HCT116 (cell line): ENCODE measurements at regions not wholly inside any gene's neighbourhood (a gene's known extent, or its start where the extent isn't known, plus 50 kb on each side); places are given as distances from the start of the nearest gene placed in this dataset.

Source experiments
- ATAC-seq: fragments of 200-7000 bp; cut with Tn5 transposase; 2 replicates; pipeline ENCODE4 v1.9.1; 2020; ENCODE audit warnings: mild to moderate bottlenecking, moderate library complexity
- BruUV-seq: library from RNA; stranded (reverse); fragments of 400-500 nt; replicated peaks from 2 replicates; lab custom pipeline; 2021; lab: Mats Ljungman, UMichigan
- CTCF ChIA-PET: fragments of 300-600 bp; sonication (Branson Sonifier 250); formaldehyde crosslinking; loops from one replicate; lab custom pipeline; 2021; ENCODE audit warnings: antibody characterized with exemption; lab: Charles Lee
- POLR2A ChIA-PET: fragments of 300-600, 350-600 bp; sonication (Branson Sonifier 250); formaldehyde crosslinking; loops from one replicate; lab custom pipeline; 2021; ENCODE audit warnings: antibody characterized with exemption; lab: Charles Lee
- RAD21 ChIA-PET, 2 experiments: fragments of 300-600 bp; sonication (Branson Sonifier 250); formaldehyde crosslinking; loops; one replicate each; lab custom pipeline; 2023; ENCODE audit warnings: low total read pairs in 2 of 2; ENCODE audit not compliant: uncharacterized antibody in 2 of 2, unreplicated experiment in 2 of 2, low non-redundant PET in 1 of 2; lab: Charles Lee
- DNase-seq: peaks from one replicate; pipeline ENCODE4 v3.0.0-alpha.2; 2010; ENCODE audit warnings: low read depth, low spot score
- H2AFZ ChIP-seq: fragments of 200-600 bp; shearing (Covaris generic), sonication (generic); 2 replicates; pipeline ENCODE4 v1.6.1; 2017; ENCODE audit warnings: low read depth, mixed run types, mixed read lengths, antibody characterized with exemption, low read length; ENCODE audit not compliant: poor library complexity, severe bottlenecking
- H3K27ac ChIP-seq: 2 replicates; pipeline ENCODE4 v1.5.1; 2012; ENCODE audit warnings: low read depth, low read length
- H3K27me3 ChIP-seq: fragments of 200-600 bp; sonication (generic); 2 replicates; pipeline ENCODE4 v1.6.1; 2016; ENCODE audit warnings: mixed run types, low read length, mixed read lengths; ENCODE audit not compliant: insufficient read depth
- H3K36me3 ChIP-seq, 2 experiments: fragments of 200-500 bp in 1 of 2; fragments of 200-600 bp in 1 of 2; sonication (Bioruptor generic) in 1 of 2; sonication (generic) in 1 of 2; 2 replicates each; pipeline versions ENCODE4 v1.5.1 to v1.6.1; 2014 to 2016; ENCODE audit warnings: low read length in 2 of 2, inconsistent platforms in 1 of 2, mixed read lengths in 1 of 2, mixed run types in 1 of 2; ENCODE audit not compliant: insufficient read depth in 2 of 2, control insufficient read depth in 1 of 2
- H3K4me1 ChIP-seq, 2 experiments: fragments of 200-600 bp in 1 of 2; sonication (generic) in 1 of 2; 2 replicates each; pipeline versions ENCODE4 v1.5.1 to v1.6.1; 2012 to 2017; ENCODE audit warnings: low read length in 2 of 2, inconsistent platforms in 1 of 2, mild to moderate bottlenecking in 1 of 2, mixed read lengths in 1 of 2, mixed run types in 1 of 2, moderate library complexity in 1 of 2; ENCODE audit not compliant: insufficient read depth in 2 of 2, control insufficient read depth in 1 of 2
- H3K4me2 ChIP-seq: fragments of 200-600 bp; sonication (generic); 2 replicates; pipeline ENCODE4 v1.6.1; 2017; ENCODE audit warnings: mixed run types, low read length, mixed read lengths
- H3K4me3 ChIP-seq, 2 experiments: fragments of 200-600 bp in 1 of 2; sonication (generic) in 1 of 2; replicated peaks in 1 of 2; 2 replicates each; pipeline ENCODE4 v1.5.1; 2011 to 2016; ENCODE audit warnings: low read length in 2 of 2, control low read depth in 1 of 2, low read depth in 1 of 2, mild to moderate bottlenecking in 1 of 2, mixed read lengths in 1 of 2, mixed run types in 1 of 2
- H3K79me2 ChIP-seq: fragments of 200-600 bp; sonication (generic); 2 replicates; pipeline ENCODE4 v1.6.1; 2017; ENCODE audit warnings: mild to moderate bottlenecking, mixed run types, low read length, moderate library complexity, mixed read lengths; ENCODE audit not compliant: insufficient read depth
- H3K9ac ChIP-seq: fragments of 200-600 bp; sonication (generic); 2 replicates; pipeline ENCODE4 v1.6.1; 2016; ENCODE audit warnings: low read length, mixed read lengths
- H3K9me2 ChIP-seq: fragments of 200-600 bp; sonication (generic), shearing (Covaris generic); 2 replicates; pipeline ENCODE4 v1.6.1; 2017; ENCODE audit warnings: mixed run types, mild to moderate bottlenecking, moderate library complexity; ENCODE audit not compliant: insufficient read depth
- H3K9me3 ChIP-seq, 2 experiments: fragments of 200-500 bp in 1 of 2; fragments of 200-600 bp in 1 of 2; sonication (Bioruptor generic) in 1 of 2; sonication (generic) in 1 of 2; 2 replicates each; pipeline ENCODE4 v1.6.1; 2014 to 2017; ENCODE audit warnings: low read length in 2 of 2, mixed read lengths in 2 of 2, inconsistent platforms in 1 of 2, low read depth in 1 of 2, mild to moderate bottlenecking in 1 of 2, mixed run types in 1 of 2, moderate library complexity in 1 of 2; ENCODE audit not compliant: control insufficient read depth in 1 of 2, insufficient read depth in 1 of 2
- H4K20me1 ChIP-seq: fragments of 200-600 bp; sonication (generic), shearing (Covaris generic); 2 replicates; pipeline ENCODE4 v1.6.1; 2017; ENCODE audit warnings: mixed run types, mild to moderate bottlenecking, moderate library complexity; ENCODE audit not compliant: insufficient read depth
- CEBPB ChIP-seq: IDR thresholded peaks from 2 replicates; pipeline ENCODE4 v1.6.1; 2012; ENCODE audit warnings: low read depth
- CTCF ChIP-seq, 3 experiments: fragments of 200-600 bp in 1 of 3; sonication (generic) in 1 of 3; IDR thresholded peaks in 2 of 3; conservative IDR thresholded peaks in 1 of 3; 2 replicates each; pipeline ENCODE4 v1.5.1; 2012 to 2017; ENCODE audit warnings: low read depth in 2 of 3, low read length in 2 of 3, antibody characterized with exemption in 1 of 3, borderline replicate concordance in 1 of 3, control low read depth in 1 of 3, mild to moderate bottlenecking in 1 of 3, mixed read lengths in 1 of 3, mixed run types in 1 of 3, moderate library complexity in 1 of 3; ENCODE audit not compliant: insufficient read depth in 1 of 3
- EGR1 ChIP-seq: IDR thresholded peaks from 2 replicates; pipeline ENCODE4 v1.6.1; 2012; ENCODE audit warnings: low read depth
- ELF1 ChIP-seq: IDR thresholded peaks from 2 replicates; pipeline ENCODE4 v1.6.1; 2012; ENCODE audit warnings: low read depth, borderline replicate concordance
- EZH2 ChIP-seq: fragments of 200-600 bp; sonication (generic); IDR thresholded peaks from 2 replicates; pipeline ENCODE4 v1.6.1; 2017; ENCODE audit warnings: antibody characterized with exemption, mixed run types
- EZH2phosphoT487 ChIP-seq: fragments of 200-600 bp; IDR thresholded peaks from 2 replicates; pipeline ENCODE4 v1.6.1; 2018; ENCODE audit warnings: antibody characterized with exemption, borderline replicate concordance
- JUND ChIP-seq: IDR thresholded peaks from 2 replicates; pipeline ENCODE4 v1.6.1; 2012
- POLR2A ChIP-seq: IDR thresholded peaks from 2 replicates; pipeline ENCODE4 v1.7.0; 2011; ENCODE audit warnings: borderline replicate concordance; ENCODE audit not compliant: insufficient read depth, insufficient read length; ENCODE audit errors: extremely low read depth
- RAD21 ChIP-seq: IDR thresholded peaks from 2 replicates; pipeline ENCODE4 v1.6.1; 2012; ENCODE audit warnings: low read depth, mild to moderate bottlenecking
- SIN3A ChIP-seq: IDR thresholded peaks from 2 replicates; pipeline ENCODE4 v1.6.1; 2012; ENCODE audit warnings: low read depth
- SP1 ChIP-seq: IDR thresholded peaks from 2 replicates; pipeline ENCODE4 v1.6.1; 2012; ENCODE audit warnings: low read depth
- TCF7L2 ChIP-seq: IDR thresholded peaks from 2 replicates; pipeline ENCODE4 v1.7.0; 2011; ENCODE audit warnings: borderline replicate concordance, inconsistent platforms; ENCODE audit not compliant: insufficient read depth, insufficient read length; ENCODE audit errors: extremely low read depth
- YY1 ChIP-seq: IDR thresholded peaks from 2 replicates; pipeline ENCODE4 v1.6.1; 2011; ENCODE audit warnings: low read length, low read depth, moderate library complexity, mild to moderate bottlenecking; ENCODE audit not compliant: insufficient replicate concordance; ENCODE audit errors: extremely low read depth
- ZBTB33 ChIP-seq: IDR thresholded peaks from 2 replicates; pipeline ENCODE4 v1.6.1; 2011; ENCODE audit warnings: mild to moderate bottlenecking, low read length, moderate library complexity; ENCODE audit not compliant: insufficient replicate concordance; ENCODE audit errors: extremely low read depth
- intact Hi-C: fragments of 100-400 bp; cut with micrococcal nuclease; formaldehyde crosslinking; loops from 2 replicates; pipeline ENCODE4 v1.10.0; 2022

- intact Hi-C loops: no loop called here
- CTCF ChIA-PET: no interaction called here
- no peak overlapping the region for H3K9ac ChIP-seq
- BruUV-seq: no TSS peak
- no peaks in the 10 kb centered on the region for H3K4me1 ChIP-seq
- peaks cover 4% of the 10 kb centered on the region; the same call in 1 of the 2 replicates for H3K27me3 ChIP-seq
- no peak for DNase-seq
- no peaks in the 10 kb centered on the region for H3K36me3 ChIP-seq
- H3K79me2 ChIP-seq: no peaks in the 10 kb centered on the region
- no peak for ATAC-seq
- H4K20me1 ChIP-seq: no peaks in the 10 kb centered on the region
- TF ChIP-seq TCF7L2 (no peak), POLR2A (no peak), SIN3A (no peak), ZBTB33 (no peak), ELF1 (no peak), CEBPB (no peak), CTCF (IDR thresholded peaks at IDR 0.05 in 2 of 3, conservative IDR thresholded peaks at IDR 0.05 in 1 of 3; ENCODE audit: borderline replicate concordance in 1 of 3, insufficient read depth in 1 of 3, low read depth in 2 of 3, low read length in 2 of 3) (no peak), YY1 (no peak), EZH2 (no peak), JUND (no peak), SP1 (no peak), RAD21 (no peak), EGR1 (no peak), EZH2phosphoT487 (no peak)
- POLR2A ChIA-PET: no interaction called here
- H3K9me3 ChIP-seq: no peaks in the 10 kb centered on the region
- H3K9me2 ChIP-seq: no peaks in the 10 kb centered on the region
- no peak overlapping the region for H3K27ac ChIP-seq
- RAD21 ChIA-PET: no interaction called here
- H3K4me2 ChIP-seq: no peak overlapping the region
- H3K4me3 ChIP-seq: no peak overlapping the region
- H2AFZ ChIP-seq: no peak overlapping the region
Observed at GRCh38 chr1:216807696-216808095, 84.5 kb upstream of the ESRRG start.
